OCI-LY7 (cell line): ENCODE measurements at regions not wholly inside any gene's neighbourhood (a gene's known extent, or its start where the extent isn't known, plus 50 kb on each side); places are given as distances from the start of the nearest gene placed in this dataset.

Experiments
- BruUV-seq: library from RNA; stranded (reverse); fragments of 400-500 nt; replicated peaks from 2 replicates; lab custom pipeline; 2021; lab: Mats Ljungman, UMichigan
- CTCF ChIA-PET: fragments of 300-600 bp; sonication (Branson Sonifier 250); formaldehyde crosslinking; loops from one replicate; lab custom pipeline; 2022; ENCODE audit warnings: antibody characterized with exemption; ENCODE audit not compliant: unreplicated experiment; lab: Charles Lee
- POLR2A ChIA-PET: fragments of 300-600 bp; sonication (Branson Sonifier 250); formaldehyde crosslinking; loops from one replicate; lab custom pipeline; 2022; ENCODE audit warnings: antibody characterized with exemption; lab: Charles Lee
- DNase-seq: peaks from one replicate; pipeline ENCODE4 v3.0.0-alpha.2; 2015; ENCODE audit warnings: low spot score
- H2AFZ ChIP-seq: fragments of 200-600 bp; sonication (generic), shearing (Covaris generic); 2 replicates; pipeline ENCODE4 v1.6.1; 2014; ENCODE audit warnings: mild to moderate bottlenecking, antibody characterized with exemption, low read length, moderate library complexity
- H3K27ac ChIP-seq: fragments of 200-600 bp; sonication (generic); 2 replicates; pipeline ENCODE4 v1.5.1; 2014; ENCODE audit warnings: mixed run types, low read depth, mild to moderate bottlenecking, moderate library complexity, low read length, inconsistent platforms; ENCODE audit not compliant: poor library complexity, severe bottlenecking
- H3K36me3 ChIP-seq: fragments of 200-600 bp; sonication (generic); 2 replicates; pipeline ENCODE4 v1.6.1; 2014; ENCODE audit warnings: mild to moderate bottlenecking, antibody characterized with exemption, low read length, moderate library complexity, mixed read lengths; ENCODE audit not compliant: insufficient read depth
- H3K4me1 ChIP-seq: fragments of 200-600 bp; sonication (generic); 2 replicates; pipeline ENCODE4 v1.5.1; 2014; ENCODE audit warnings: mild to moderate bottlenecking, low read length; ENCODE audit not compliant: insufficient read depth, poor library complexity, severe bottlenecking
- H3K4me2 ChIP-seq: fragments of 200-600 bp; sonication (generic); 2 replicates; pipeline ENCODE4 v1.6.1; 2014; ENCODE audit warnings: mild to moderate bottlenecking, low read length
- H3K4me3 ChIP-seq: fragments of 200-600 bp; sonication (generic); 2 replicates; pipeline ENCODE4 v1.5.1; 2014; ENCODE audit warnings: mild to moderate bottlenecking, low read depth, low read length; ENCODE audit not compliant: poor library complexity, severe bottlenecking
- H3K79me2 ChIP-seq: fragments of 200-600 bp; sonication (generic); 2 replicates; pipeline ENCODE4 v1.6.1; 2016; ENCODE audit warnings: low read depth, mild to moderate bottlenecking, low read length, moderate library complexity, mixed read lengths; ENCODE audit not compliant: insufficient read depth
- H3K9me2 ChIP-seq: fragments of 200-600 bp; sonication (generic); 2 replicates; pipeline ENCODE4 v1.6.1; 2016; ENCODE audit warnings: mild to moderate bottlenecking, low read length, mixed read lengths; ENCODE audit not compliant: insufficient read depth
- H3K9me3 ChIP-seq: fragments of 200-600 bp; sonication (generic); 2 replicates; pipeline ENCODE4 v1.6.1; 2014; ENCODE audit warnings: mild to moderate bottlenecking, mixed run types, low read length, mixed read lengths
- H4K20me1 ChIP-seq: fragments of 200-600 bp; sonication (generic); 2 replicates; pipeline ENCODE4 v1.6.1; 2014; ENCODE audit warnings: mild to moderate bottlenecking, antibody characterized with exemption, low read length, moderate library complexity, mixed read lengths; ENCODE audit not compliant: insufficient read depth
- EZH2phosphoT487 ChIP-seq: fragments of 200-600 bp; sonication (generic); IDR thresholded peaks from 2 replicates; pipeline ENCODE4 v1.6.1; 2018; ENCODE audit warnings: low read depth, borderline replicate concordance, mild to moderate bottlenecking, mixed run types, antibody characterized with exemption, low read length, moderate library complexity, mixed read lengths
- intact Hi-C: fragments of 100-400 bp; cut with micrococcal nuclease; formaldehyde crosslinking; loops from one replicate; pipeline ENCODE4 v1.10.0; 2022; ENCODE audit not compliant: unreplicated experiment
- TF ChIP-seq, protein P1 (sequence below): fragments of 200-600 bp; sonication (generic); conservative IDR thresholded peaks from 2 replicates; pipeline ENCODE4 v1.5.1; 2014; ENCODE audit warnings: mild to moderate bottlenecking, antibody characterized with exemption, low read length, moderate library complexity, mixed read lengths

DNA sequence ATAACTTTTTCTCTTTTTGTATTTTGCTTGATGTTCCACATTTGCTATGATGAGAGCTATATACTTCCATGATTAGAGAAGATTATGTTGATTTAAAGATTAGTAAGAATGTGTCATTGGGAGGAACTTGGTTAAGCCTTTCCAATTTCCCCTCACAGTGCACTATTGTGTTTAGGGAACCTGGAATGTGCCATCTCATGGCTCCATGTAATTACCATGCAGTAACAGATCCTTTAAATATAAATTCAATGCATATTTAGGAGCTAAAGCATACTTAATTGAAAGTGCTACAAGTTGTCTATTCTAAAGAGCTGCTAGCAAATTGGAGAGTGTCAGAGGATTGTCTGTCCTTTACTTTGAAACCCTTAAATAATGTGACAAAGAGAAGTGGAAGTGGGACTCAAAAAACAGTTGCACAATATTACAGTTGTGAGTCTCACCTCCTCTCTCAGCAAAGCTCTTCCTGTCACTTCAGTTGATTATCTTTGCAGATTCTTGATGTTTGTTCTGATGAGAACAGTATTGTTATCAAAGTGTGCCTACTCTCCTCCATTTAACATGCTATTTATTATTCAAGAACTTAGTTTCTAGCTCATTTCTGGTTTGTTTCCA is 1162.7 kb upstream of the ZEB2 start:
- no peak overlapping the region for H3K4me2 ChIP-seq
- no peak overlapping the region for H2AFZ ChIP-seq
- no peak overlapping the region for H3K27ac ChIP-seq
- no peak overlapping the region for H3K4me3 ChIP-seq
- no peaks in the 10 kb centered on the region for H3K4me1 ChIP-seq
- no peaks in the 10 kb centered on the region for H3K9me3 ChIP-seq
- no peaks in the 10 kb centered on the region for H4K20me1 ChIP-seq
- no peaks in the 10 kb centered on the region for H3K79me2 ChIP-seq
- no TSS peak for BruUV-seq
- H3K36me3 ChIP-seq, result no peaks in the 10 kb centered on the region
- no peaks in the 10 kb centered on the region for H3K9me2 ChIP-seq
- POLR2A ChIA-PET, result interaction anchor here (0.7 to 1.3 kb wide), 2 partner anchors 10 to 14 kb away, joined by 3 to 5 read pairs; no protein-coding TSS in a partner anchor
- CTCF ChIA-PET, result no interaction called here
- intact Hi-C loops, result no loop called here
- DNase-seq, result no peak
- TF ChIP-seq, protein P1, sequence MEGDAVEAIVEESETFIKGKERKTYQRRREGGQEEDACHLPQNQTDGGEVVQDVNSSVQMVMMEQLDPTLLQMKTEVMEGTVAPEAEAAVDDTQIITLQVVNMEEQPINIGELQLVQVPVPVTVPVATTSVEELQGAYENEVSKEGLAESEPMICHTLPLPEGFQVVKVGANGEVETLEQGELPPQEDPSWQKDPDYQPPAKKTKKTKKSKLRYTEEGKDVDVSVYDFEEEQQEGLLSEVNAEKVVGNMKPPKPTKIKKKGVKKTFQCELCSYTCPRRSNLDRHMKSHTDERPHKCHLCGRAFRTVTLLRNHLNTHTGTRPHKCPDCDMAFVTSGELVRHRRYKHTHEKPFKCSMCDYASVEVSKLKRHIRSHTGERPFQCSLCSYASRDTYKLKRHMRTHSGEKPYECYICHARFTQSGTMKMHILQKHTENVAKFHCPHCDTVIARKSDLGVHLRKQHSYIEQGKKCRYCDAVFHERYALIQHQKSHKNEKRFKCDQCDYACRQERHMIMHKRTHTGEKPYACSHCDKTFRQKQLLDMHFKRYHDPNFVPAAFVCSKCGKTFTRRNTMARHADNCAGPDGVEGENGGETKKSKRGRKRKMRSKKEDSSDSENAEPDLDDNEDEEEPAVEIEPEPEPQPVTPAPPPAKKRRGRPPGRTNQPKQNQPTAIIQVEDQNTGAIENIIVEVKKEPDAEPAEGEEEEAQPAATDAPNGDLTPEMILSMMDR, result no peak
- TF ChIP-seq EZH2phosphoT487, result no peak

DNA sequence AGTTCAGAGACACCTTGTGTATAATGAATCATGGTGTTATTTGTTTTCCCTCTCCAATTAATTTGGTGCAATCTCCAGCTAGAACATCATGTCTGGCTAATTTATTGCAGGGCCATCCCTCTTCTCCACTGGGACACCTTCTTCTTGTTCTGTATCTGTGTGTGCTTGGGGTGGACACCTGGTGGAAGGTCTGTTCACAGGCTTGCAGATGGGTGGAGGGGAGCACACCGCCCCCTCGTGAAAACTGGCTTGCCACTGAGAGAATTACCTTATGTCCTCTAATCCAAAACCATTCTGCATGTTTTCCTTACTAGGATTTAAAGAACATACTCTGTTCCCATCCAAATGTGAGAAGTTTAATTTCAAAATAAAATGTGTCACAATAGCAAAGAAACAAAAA is 1160.4 kb upstream of the ZEB2 start:
- Histone ChIP-seq H3K4me2 (no peak overlapping the region), H3K36me3 (no peaks in the 10 kb centered on the region), H4K20me1 (no peaks in the 10 kb centered on the region), H3K79me2 (no peaks in the 10 kb centered on the region), H3K27ac (no peak overlapping the region), H3K4me1 (no peaks in the 10 kb centered on the region), H2AFZ (no peak overlapping the region), H3K9me2 (no peaks in the 10 kb centered on the region; the same call in 1 of the 2 replicates), H3K4me3 (no peak overlapping the region), H3K9me3 (no peaks in the 10 kb centered on the region)
- POLR2A ChIA-PET, result no interaction called here
- no TSS peak for BruUV-seq
- no peak for DNase-seq
- CTCF ChIA-PET, result no interaction called here
- intact Hi-C loops, result no loop called here
- TF ChIP-seq, protein P1, result no peak
- no peak for TF ChIP-seq EZH2phosphoT487

GRCh38 chr2:145677371-145677770 is 1157.5 kb upstream of the ZEB2 start:
- Histone ChIP-seq H3K4me1 (no peaks in the 10 kb centered on the region), H3K9me2 (no peaks in the 10 kb centered on the region; the same call in 1 of the 2 replicates), H4K20me1 (no peaks in the 10 kb centered on the region), H2AFZ (no peak overlapping the region), H3K27ac (no peak overlapping the region), H3K4me2 (no peak overlapping the region), H3K79me2 (no peaks in the 10 kb centered on the region), H3K36me3 (no peaks in the 10 kb centered on the region), H3K9me3 (no peaks in the 10 kb centered on the region), H3K4me3 (no peak overlapping the region)
- no peak for DNase-seq
- ChIA-PET CTCF (no interaction called here), POLR2A (interaction anchor here (1.0 kb wide), 1 partner anchor 15 kb away, joined by 4 read pairs; no protein-coding TSS in a partner anchor)
- no peak for TF ChIP-seq EZH2phosphoT487
- TF ChIP-seq, protein P1, result no peak
- no TSS peak for BruUV-seq
- intact Hi-C loops, result no loop called here
